ENCODE measurements at regions not wholly inside any gene's neighbourhood (a gene's known extent, or its start where the extent isn't known, plus 50 kb on each side); places are given as distances from the start of the nearest gene placed in this dataset.

DNA sequence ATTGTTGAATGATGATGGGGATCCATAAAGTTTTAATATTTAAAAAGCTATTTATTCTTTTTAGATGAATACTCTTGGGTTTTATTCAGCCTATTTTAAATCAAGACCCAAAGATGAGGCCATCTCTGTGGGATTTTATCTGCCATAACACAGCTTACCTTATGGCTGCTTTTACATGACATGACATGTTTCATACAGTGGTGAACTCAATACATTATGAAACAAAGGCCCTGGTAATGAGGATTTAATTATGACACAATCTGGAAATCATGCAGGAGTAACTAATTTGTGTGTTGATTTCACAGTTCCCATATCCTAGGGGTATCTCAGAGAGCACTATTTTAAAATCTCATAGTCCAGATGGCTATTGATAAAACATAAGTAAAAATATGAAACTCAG lies 661.8 kb upstream of the FZD8 start:
- TF ChIP-seq, protein P1, sequence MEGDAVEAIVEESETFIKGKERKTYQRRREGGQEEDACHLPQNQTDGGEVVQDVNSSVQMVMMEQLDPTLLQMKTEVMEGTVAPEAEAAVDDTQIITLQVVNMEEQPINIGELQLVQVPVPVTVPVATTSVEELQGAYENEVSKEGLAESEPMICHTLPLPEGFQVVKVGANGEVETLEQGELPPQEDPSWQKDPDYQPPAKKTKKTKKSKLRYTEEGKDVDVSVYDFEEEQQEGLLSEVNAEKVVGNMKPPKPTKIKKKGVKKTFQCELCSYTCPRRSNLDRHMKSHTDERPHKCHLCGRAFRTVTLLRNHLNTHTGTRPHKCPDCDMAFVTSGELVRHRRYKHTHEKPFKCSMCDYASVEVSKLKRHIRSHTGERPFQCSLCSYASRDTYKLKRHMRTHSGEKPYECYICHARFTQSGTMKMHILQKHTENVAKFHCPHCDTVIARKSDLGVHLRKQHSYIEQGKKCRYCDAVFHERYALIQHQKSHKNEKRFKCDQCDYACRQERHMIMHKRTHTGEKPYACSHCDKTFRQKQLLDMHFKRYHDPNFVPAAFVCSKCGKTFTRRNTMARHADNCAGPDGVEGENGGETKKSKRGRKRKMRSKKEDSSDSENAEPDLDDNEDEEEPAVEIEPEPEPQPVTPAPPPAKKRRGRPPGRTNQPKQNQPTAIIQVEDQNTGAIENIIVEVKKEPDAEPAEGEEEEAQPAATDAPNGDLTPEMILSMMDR (conservative IDR thresholded peaks at IDR 0.05; ENCODE audit: low read depth, low read length): no peak
- TF ChIP-seq EZH2 (IDR thresholded peaks at IDR 0.05; ENCODE audit: borderline replicate concordance, low read depth, low read length, poor library complexity, severe bottlenecking): no peak

Measured in A673 (cell line).